HCT116 (cell line): ENCODE measurements at regions not wholly inside any gene's neighbourhood (a gene's known extent, or its start where the extent isn't known, plus 50 kb on each side); places are given as distances from the start of the nearest gene placed in this dataset.

Experiments
- ATAC-seq: fragments of 200-7000 bp; cut with Tn5 transposase; 2 replicates; pipeline ENCODE4 v1.9.1; 2020; ENCODE audit warnings: mild to moderate bottlenecking, moderate library complexity
- BruUV-seq: library from RNA; stranded (reverse); fragments of 400-500 nt; replicated peaks from 2 replicates; lab custom pipeline; 2021; lab: Mats Ljungman, UMichigan
- CTCF ChIA-PET: fragments of 300-600 bp; sonication (Branson Sonifier 250); formaldehyde crosslinking; loops from one replicate; lab custom pipeline; 2021; ENCODE audit warnings: antibody characterized with exemption; lab: Charles Lee
- POLR2A ChIA-PET: fragments of 300-600, 350-600 bp; sonication (Branson Sonifier 250); formaldehyde crosslinking; loops from one replicate; lab custom pipeline; 2021; ENCODE audit warnings: antibody characterized with exemption; lab: Charles Lee
- RAD21 ChIA-PET, 2 experiments: fragments of 300-600 bp; sonication (Branson Sonifier 250); formaldehyde crosslinking; loops; one replicate each; lab custom pipeline; 2023; ENCODE audit warnings: low total read pairs in 2 of 2; ENCODE audit not compliant: uncharacterized antibody in 2 of 2, unreplicated experiment in 2 of 2, low non-redundant PET in 1 of 2; lab: Charles Lee
- DNase-seq: peaks from one replicate; pipeline ENCODE4 v3.0.0-alpha.2; 2010; ENCODE audit warnings: low read depth, low spot score
- H2AFZ ChIP-seq: fragments of 200-600 bp; shearing (Covaris generic), sonication (generic); 2 replicates; pipeline ENCODE4 v1.6.1; 2017; ENCODE audit warnings: low read depth, mixed run types, mixed read lengths, antibody characterized with exemption, low read length; ENCODE audit not compliant: poor library complexity, severe bottlenecking
- H3K27ac ChIP-seq: 2 replicates; pipeline ENCODE4 v1.5.1; 2012; ENCODE audit warnings: low read depth, low read length
- H3K27me3 ChIP-seq: fragments of 200-600 bp; sonication (generic); 2 replicates; pipeline ENCODE4 v1.6.1; 2016; ENCODE audit warnings: mixed run types, low read length, mixed read lengths; ENCODE audit not compliant: insufficient read depth
- H3K36me3 ChIP-seq, 2 experiments: fragments of 200-500 bp in 1 of 2; fragments of 200-600 bp in 1 of 2; sonication (Bioruptor generic) in 1 of 2; sonication (generic) in 1 of 2; 2 replicates each; pipeline versions ENCODE4 v1.5.1 to v1.6.1; 2014 to 2016; ENCODE audit warnings: low read length in 2 of 2, inconsistent platforms in 1 of 2, mixed read lengths in 1 of 2, mixed run types in 1 of 2; ENCODE audit not compliant: insufficient read depth in 2 of 2, control insufficient read depth in 1 of 2
- H3K4me1 ChIP-seq, 2 experiments: fragments of 200-600 bp in 1 of 2; sonication (generic) in 1 of 2; 2 replicates each; pipeline versions ENCODE4 v1.5.1 to v1.6.1; 2012 to 2017; ENCODE audit warnings: low read length in 2 of 2, inconsistent platforms in 1 of 2, mild to moderate bottlenecking in 1 of 2, mixed read lengths in 1 of 2, mixed run types in 1 of 2, moderate library complexity in 1 of 2; ENCODE audit not compliant: insufficient read depth in 2 of 2, control insufficient read depth in 1 of 2
- H3K4me2 ChIP-seq: fragments of 200-600 bp; sonication (generic); 2 replicates; pipeline ENCODE4 v1.6.1; 2017; ENCODE audit warnings: mixed run types, low read length, mixed read lengths
- H3K4me3 ChIP-seq, 2 experiments: fragments of 200-600 bp in 1 of 2; sonication (generic) in 1 of 2; replicated peaks in 1 of 2; 2 replicates each; pipeline ENCODE4 v1.5.1; 2011 to 2016; ENCODE audit warnings: low read length in 2 of 2, control low read depth in 1 of 2, low read depth in 1 of 2, mild to moderate bottlenecking in 1 of 2, mixed read lengths in 1 of 2, mixed run types in 1 of 2
- H3K79me2 ChIP-seq: fragments of 200-600 bp; sonication (generic); 2 replicates; pipeline ENCODE4 v1.6.1; 2017; ENCODE audit warnings: mild to moderate bottlenecking, mixed run types, low read length, moderate library complexity, mixed read lengths; ENCODE audit not compliant: insufficient read depth
- H3K9ac ChIP-seq: fragments of 200-600 bp; sonication (generic); 2 replicates; pipeline ENCODE4 v1.6.1; 2016; ENCODE audit warnings: low read length, mixed read lengths
- H3K9me2 ChIP-seq: fragments of 200-600 bp; sonication (generic), shearing (Covaris generic); 2 replicates; pipeline ENCODE4 v1.6.1; 2017; ENCODE audit warnings: mixed run types, mild to moderate bottlenecking, moderate library complexity; ENCODE audit not compliant: insufficient read depth
- H3K9me3 ChIP-seq, 2 experiments: fragments of 200-500 bp in 1 of 2; fragments of 200-600 bp in 1 of 2; sonication (Bioruptor generic) in 1 of 2; sonication (generic) in 1 of 2; 2 replicates each; pipeline ENCODE4 v1.6.1; 2014 to 2017; ENCODE audit warnings: low read length in 2 of 2, mixed read lengths in 2 of 2, inconsistent platforms in 1 of 2, low read depth in 1 of 2, mild to moderate bottlenecking in 1 of 2, mixed run types in 1 of 2, moderate library complexity in 1 of 2; ENCODE audit not compliant: control insufficient read depth in 1 of 2, insufficient read depth in 1 of 2
- H4K20me1 ChIP-seq: fragments of 200-600 bp; sonication (generic), shearing (Covaris generic); 2 replicates; pipeline ENCODE4 v1.6.1; 2017; ENCODE audit warnings: mixed run types, mild to moderate bottlenecking, moderate library complexity; ENCODE audit not compliant: insufficient read depth
- ATF3 ChIP-seq: IDR thresholded peaks from 2 replicates; pipeline ENCODE4 v1.6.1; 2012
- CBX3 ChIP-seq: IDR thresholded peaks from 2 replicates; pipeline ENCODE4 v1.6.1; 2012; ENCODE audit warnings: low read depth
- CEBPB ChIP-seq: IDR thresholded peaks from 2 replicates; pipeline ENCODE4 v1.6.1; 2012; ENCODE audit warnings: low read depth
- CTCF ChIP-seq, 3 experiments: fragments of 200-600 bp in 1 of 3; sonication (generic) in 1 of 3; IDR thresholded peaks in 2 of 3; conservative IDR thresholded peaks in 1 of 3; 2 replicates each; pipeline ENCODE4 v1.5.1; 2012 to 2017; ENCODE audit warnings: low read depth in 2 of 3, low read length in 2 of 3, antibody characterized with exemption in 1 of 3, borderline replicate concordance in 1 of 3, control low read depth in 1 of 3, mild to moderate bottlenecking in 1 of 3, mixed read lengths in 1 of 3, mixed run types in 1 of 3, moderate library complexity in 1 of 3; ENCODE audit not compliant: insufficient read depth in 1 of 3
- EGR1 ChIP-seq: IDR thresholded peaks from 2 replicates; pipeline ENCODE4 v1.6.1; 2012; ENCODE audit warnings: low read depth
- ELF1 ChIP-seq: IDR thresholded peaks from 2 replicates; pipeline ENCODE4 v1.6.1; 2012; ENCODE audit warnings: low read depth, borderline replicate concordance
- EZH2 ChIP-seq: fragments of 200-600 bp; sonication (generic); IDR thresholded peaks from 2 replicates; pipeline ENCODE4 v1.6.1; 2017; ENCODE audit warnings: antibody characterized with exemption, mixed run types
- FOSL1 ChIP-seq: IDR thresholded peaks from 2 replicates; pipeline ENCODE4 v1.6.1; 2012; ENCODE audit warnings: low read depth
- JUND ChIP-seq: IDR thresholded peaks from 2 replicates; pipeline ENCODE4 v1.6.1; 2012
- MAX ChIP-seq: IDR thresholded peaks from 2 replicates; pipeline ENCODE4 v1.6.1; 2012
- POLR2A ChIP-seq: IDR thresholded peaks from 2 replicates; pipeline ENCODE4 v1.7.0; 2011; ENCODE audit warnings: borderline replicate concordance; ENCODE audit not compliant: insufficient read depth, insufficient read length; ENCODE audit errors: extremely low read depth
- POLR2AphosphoS5 ChIP-seq: IDR thresholded peaks from 2 replicates; pipeline ENCODE4 v1.6.1; 2011; ENCODE audit warnings: mild to moderate bottlenecking, low read depth, low read length, moderate library complexity
- REST ChIP-seq: IDR thresholded peaks from 2 replicates; pipeline ENCODE4 v1.6.1; 2012; ENCODE audit warnings: low read depth
- SIN3A ChIP-seq: IDR thresholded peaks from 2 replicates; pipeline ENCODE4 v1.6.1; 2012; ENCODE audit warnings: low read depth
- SP1 ChIP-seq: IDR thresholded peaks from 2 replicates; pipeline ENCODE4 v1.6.1; 2012; ENCODE audit warnings: low read depth
- SRF ChIP-seq: IDR thresholded peaks from 2 replicates; pipeline ENCODE4 v1.6.1; 2012; ENCODE audit warnings: low read depth
- TCF7L2 ChIP-seq: IDR thresholded peaks from 2 replicates; pipeline ENCODE4 v1.7.0; 2011; ENCODE audit warnings: borderline replicate concordance, inconsistent platforms; ENCODE audit not compliant: insufficient read depth, insufficient read length; ENCODE audit errors: extremely low read depth
- ZBTB33 ChIP-seq: IDR thresholded peaks from 2 replicates; pipeline ENCODE4 v1.6.1; 2011; ENCODE audit warnings: mild to moderate bottlenecking, low read length, moderate library complexity; ENCODE audit not compliant: insufficient replicate concordance; ENCODE audit errors: extremely low read depth
- ZFX ChIP-seq: fragments of 450-650 bp; IDR thresholded peaks from 2 replicates; pipeline ENCODE4 v1.6.1; 2017
- ZNF274 ChIP-seq: fragments of 200-500 bp; sonication (Bioruptor generic); IDR thresholded peaks from 2 replicates; pipeline ENCODE4 v1.6.1; 2014; ENCODE audit warnings: mild to moderate bottlenecking, low read depth, low read length, inconsistent platforms
- intact Hi-C: fragments of 100-400 bp; cut with micrococcal nuclease; formaldehyde crosslinking; loops from 2 replicates; pipeline ENCODE4 v1.10.0; 2022

- no TSS peak for BruUV-seq
- TF ChIP-seq CBX3 (no peak), EGR1 (no peak), EZH2 (no peak), REST (no peak), POLR2AphosphoS5 (no peak), CEBPB (no peak), SP1 (no peak), ZBTB33 (no peak), JUND (no peak), MAX (no peak), ZNF274 (no peak), SIN3A (no peak), ZFX (no peak), POLR2A (no peak), FOSL1 (no peak), CTCF (IDR thresholded peaks at IDR 0.05 in 2 of 3, conservative IDR thresholded peaks at IDR 0.05 in 1 of 3; ENCODE audit: borderline replicate concordance in 1 of 3, insufficient read depth in 1 of 3, low read depth in 2 of 3, low read length in 2 of 3) (no peak), ATF3 (no peak), SRF (no peak), TCF7L2 (no peak), ELF1 (no peak)
- Histone ChIP-seq H3K36me3 (no peaks in the 10 kb centered on the region), H3K27ac (no peak overlapping the region), H4K20me1 (no peaks in the 10 kb centered on the region), H3K27me3 (0 out of 2 replicates have a peak, but pooled peaks cover 7% of the 10 kb centered on the region), H3K9me3 (peaks cover 0 to 3% of the 10 kb centered on the region in 2 experiments; a peak in 1 of 4 replicates), H3K4me1 (no peaks in the 10 kb centered on the region), H3K4me2 (no peak overlapping the region), H3K4me3 (no peak overlapping the region), H3K79me2 (no peaks in the 10 kb centered on the region), H3K9me2 (no peaks in the 10 kb centered on the region), H3K9ac (no peak overlapping the region), H2AFZ (no peak overlapping the region)
- ChIA-PET POLR2A (no interaction called here), CTCF (no interaction called here), RAD21 (no interaction called here)
- intact Hi-C loops, result no loop called here
- no peak for DNase-seq
- no peak for ATAC-seq
Measured at GRCh38 chr3:181105646-181106045, 116.1 kb upstream of the DNAJC19 start.
